GM12878 (cell line): ENCODE measurements at regions not wholly inside any gene's neighbourhood (a gene's known extent, or its start where the extent isn't known, plus 50 kb on each side); places are given as distances from the start of the nearest gene placed in this dataset.

Experiments
- ATAC-seq: fragments of 200-7000 bp; cut with Tn5 transposase; 3 replicates; pipeline ENCODE4 v1.9.1; 2020; ENCODE audit warnings: mild to moderate bottlenecking, moderate library complexity
- BruUV-seq: library from RNA; stranded (reverse); fragments of 400-500 nt; replicated peaks from 2 replicates; lab custom pipeline; 2021; lab: Mats Ljungman, UMichigan
- CTCF ChIA-PET: fragments of 300-600 bp; sonication (Branson Sonifier 250); formaldehyde crosslinking; extraction: SDS; loops from one replicate; lab custom pipeline; 2021; ENCODE audit warnings: inconsistent platforms; lab: Yijun Ruan, JAX
- POLR2A ChIA-PET: fragments of 350-600 bp; formaldehyde crosslinking; extraction: SDS; loops from one replicate; lab custom pipeline; 2021; ENCODE audit warnings: inconsistent platforms; lab: Charles Lee
- RAD21 ChIA-PET: fragments of 300-600 bp; sonication (Branson Sonifier 250); formaldehyde crosslinking; loops from one replicate; lab custom pipeline; 2023; ENCODE audit warnings: antibody characterized with exemption; ENCODE audit not compliant: unreplicated experiment; lab: Charles Lee
- SMC1A ChIA-PET: fragments of 300-600 bp; sonication (Branson Sonifier 250); formaldehyde crosslinking; loops from one replicate; lab custom pipeline; 2023; ENCODE audit not compliant: unreplicated experiment, uncharacterized antibody; lab: Charles Lee
- DNase-seq: peaks from one replicate; pipeline ENCODE4 v3.0.0-alpha.2; 2011; ENCODE audit warnings: low read depth, low spot score
- FAIRE-seq: peaks from 3 replicates; lab custom pipeline; 2011; peaks lifted over from hg19 to GRCh38; lab: Jason Lieb, UNC
- H2AFZ ChIP-seq: 2 replicates; pipeline ENCODE4 v1.6.0; 2011; ENCODE audit warnings: low read depth, low read length, control low read depth; ENCODE audit not compliant: control insufficient read depth
- H3K27ac ChIP-seq: 2 replicates; pipeline ENCODE4 v1.5.1; 2011; ENCODE audit warnings: control low read depth; ENCODE audit not compliant: control insufficient read depth, insufficient read depth
- H3K27me3 ChIP-seq, 2 experiments: replicated peaks in 1 of 2; 2 replicates each; pipeline versions ENCODE4 v1.6.0 to v1.6.1; 2011; ENCODE audit warnings: low read length in 1 of 2; ENCODE audit not compliant: control insufficient read depth in 2 of 2, insufficient read depth in 2 of 2
- H3K36me3 ChIP-seq, 2 experiments: 2 replicates each; pipeline ENCODE4 v1.5.1; 2011; ENCODE audit warnings: low read length in 1 of 2; ENCODE audit not compliant: control insufficient read depth in 2 of 2, insufficient read depth in 2 of 2
- H3K4me1 ChIP-seq: 2 replicates; pipeline ENCODE4 v1.6.1; 2011; ENCODE audit warnings: mild to moderate bottlenecking, low read length, moderate library complexity, mixed read lengths; ENCODE audit not compliant: control insufficient read depth, insufficient read depth
- H3K4me2 ChIP-seq: 2 replicates; pipeline ENCODE4 v1.6.0; 2011; ENCODE audit warnings: control low read depth; ENCODE audit not compliant: control insufficient read depth, insufficient read depth
- H3K4me3 ChIP-seq: fragments of 200-600 bp; sonication (generic); 2 replicates; pipeline ENCODE4 v1.5.1; 2016
- H3K79me2 ChIP-seq: 2 replicates; pipeline ENCODE4 v1.6.0; 2011; ENCODE audit warnings: low read length; ENCODE audit not compliant: control insufficient read depth, insufficient read depth
- H3K9ac ChIP-seq: 2 replicates; pipeline ENCODE4 v1.8.0; 2011; ENCODE audit warnings: low read length, control low read depth, mixed read lengths; ENCODE audit not compliant: control insufficient read depth, insufficient read depth
- H3K9me3 ChIP-seq: replicated peaks from 3 replicates; pipeline ENCODE4 v1.5.1; 2011; ENCODE audit warnings: mild to moderate bottlenecking, low read length; ENCODE audit not compliant: control insufficient read depth, insufficient read depth
- H4K20me1 ChIP-seq: 2 replicates; pipeline ENCODE4 v1.6.0; 2011; ENCODE audit not compliant: control insufficient read depth, insufficient read depth
- BCL3 ChIP-seq: IDR thresholded peaks from 2 replicates; pipeline ENCODE4 v1.6.1; 2011; ENCODE audit warnings: borderline replicate concordance, low read depth, mild to moderate bottlenecking, moderate library complexity, low read length; ENCODE audit not compliant: insufficient read depth, poor library complexity, severe bottlenecking
- CBFB ChIP-seq: IDR thresholded peaks from 2 replicates; pipeline ENCODE4 v1.6.1; 2016; ENCODE audit warnings: antibody characterized with exemption, low read depth
- E4F1 ChIP-seq: fragments of 450-650 bp; IDR thresholded peaks from 2 replicates; pipeline ENCODE4 v1.6.1; 2018; ENCODE audit warnings: borderline replicate concordance, mild to moderate bottlenecking; ENCODE audit not compliant: partially characterized antibody
- IKZF2 ChIP-seq, 2 experiments: fragments of 450-650 bp; IDR thresholded peaks; 2 replicates each; pipeline ENCODE4 v1.6.1; 2017; ENCODE audit warnings: mild to moderate bottlenecking in 2 of 2, moderate library complexity in 2 of 2
- JUND ChIP-seq: IDR thresholded peaks from 2 replicates; pipeline ENCODE4 v1.6.1; 2012; ENCODE audit warnings: low read depth, mild to moderate bottlenecking, low read length, improper control_type of control experiment, moderate library complexity
- LARP7 ChIP-seq: fragments of 450-650 bp; IDR thresholded peaks from 2 replicates; pipeline ENCODE4 v1.6.1; 2017; ENCODE audit warnings: mild to moderate bottlenecking
- MTA2 ChIP-seq: fragments of 450-650 bp; IDR thresholded peaks from 2 replicates; pipeline ENCODE4 v1.6.1; 2016; ENCODE audit warnings: low read depth, mild to moderate bottlenecking, moderate library complexity
- PAX5 ChIP-seq: IDR thresholded peaks from 2 replicates; pipeline ENCODE4 v1.6.1; 2011; ENCODE audit warnings: low read depth, low read length, borderline replicate concordance
- POU2F2 ChIP-seq: IDR thresholded peaks from 3 replicates; pipeline ENCODE4 v1.6.1; 2011; ENCODE audit warnings: low read depth, mild to moderate bottlenecking, low read length, borderline replicate concordance
- RFX5 ChIP-seq: IDR thresholded peaks from 2 replicates; pipeline ENCODE4 v1.6.1; 2011; ENCODE audit warnings: low read depth, low read length, improper control_type of control experiment
- SIX5 ChIP-seq: IDR thresholded peaks from 2 replicates; pipeline ENCODE4 v1.6.1; 2011; ENCODE audit warnings: mild to moderate bottlenecking, low read depth, low read length, moderate library complexity; ENCODE audit not compliant: severe bottlenecking
- SREBF1 ChIP-seq: IDR thresholded peaks from 2 replicates; pipeline ENCODE4 v1.6.1; 2012; ENCODE audit warnings: mild to moderate bottlenecking, low read length
- WGBS: methylation state at CpG from one replicate; pipeline ENCODE4 v1.1.6; 2016; ENCODE audit warnings: low lambda C conversion rate; ENCODE audit not compliant: insufficient replicate concordance, insufficient coverage; ENCODE audit errors: missing lambda C conversion rate; 5-methylcytosine and 5-hydroxymethylcytosine counted together
- in situ Hi-C: fragments of 300-500 bp; cut with MboI; formaldehyde crosslinking; loops from 9 replicates; pipeline ENCODE4 v1.14.3; 2018; ENCODE audit warnings: mixed read lengths
- intact Hi-C: fragments of 100-400 bp; cut with micrococcal nuclease; formaldehyde crosslinking; loops from one replicate; pipeline ENCODE4 v1.14.2; 2022; ENCODE audit not compliant: unreplicated experiment

GRCh38 chr7:16309129-16309528, 112.2 kb downstream of the CRPPA start:
- H3K4me1 ChIP-seq, result no peaks in the 10 kb centered on the region
- H3K4me3 ChIP-seq, result no peak overlapping the region
- no peak overlapping the region for H3K27ac ChIP-seq
- H3K4me2 ChIP-seq, result no peak overlapping the region
- H4K20me1 ChIP-seq, result no peaks in the 10 kb centered on the region
- no peaks in the 10 kb centered on the region for H3K79me2 ChIP-seq
- no peaks in the 10 kb centered on the region for H3K9me3 ChIP-seq
- H3K27me3 ChIP-seq, result no peaks in the 10 kb centered on the region
- H3K9ac ChIP-seq, result no peak overlapping the region
- RAD21 ChIA-PET, result no interaction called here
- 3% methylated on average over 2 of the region's 2 CpGs for WGBS
- in situ Hi-C loops, result no loop called here
- POLR2A ChIA-PET, result no interaction called here
- H3K36me3 ChIP-seq, result no peaks in the 10 kb centered on the region
- no peak for FAIRE-seq
- CTCF ChIA-PET, result no interaction called here
- BruUV-seq, result no TSS peak
- no peak for ATAC-seq
- intact Hi-C loops, result no loop called here
- no peak for DNase-seq
- TF ChIP-seq LARP7 (no peak), SIX5 (no peak), E4F1 (no peak), JUND (no peak), IKZF2 (IDR thresholded peaks at IDR 0.05) (no peak), RFX5 (no peak), SREBF1 (no peak), BCL3 (no peak), MTA2 (no peak), CBFB (no peak), POU2F2 (no peak), PAX5 (no peak)
- SMC1A ChIA-PET, result no interaction called here
- H2AFZ ChIP-seq, result no peak overlapping the region
